Osteoblast (primary cell): ENCODE measurements at regions not wholly inside any gene's neighbourhood (a gene's known extent, or its start where the extent isn't known, plus 50 kb on each side); places are given as distances from the start of the nearest gene placed in this dataset.

Experiments used
- DNase-seq: peaks from one replicate; pipeline ENCODE4 v3.0.0; 2011; ENCODE audit warnings: low spot score, mixed read lengths; ENCODE audit not compliant: insufficient read length; ENCODE audit errors: missing footprints
- H2AFZ ChIP-seq: 2 replicates; pipeline ENCODE4 v1.6.0; 2011; ENCODE audit warnings: mild to moderate bottlenecking, low read length
- H3K27ac ChIP-seq: 2 replicates; pipeline ENCODE4 v1.5.1; 2011; ENCODE audit warnings: mild to moderate bottlenecking, low read depth, low read length, moderate library complexity
- H3K27me3 ChIP-seq: 2 replicates; pipeline ENCODE4 v1.6.0; 2012; ENCODE audit warnings: mild to moderate bottlenecking, control low read depth, inconsistent platforms, low read length, moderate library complexity; ENCODE audit not compliant: insufficient read depth
- H3K36me3 ChIP-seq: 2 replicates; pipeline ENCODE4 v1.5.1; 2011; ENCODE audit warnings: mild to moderate bottlenecking, low read length, control low read depth, moderate library complexity; ENCODE audit not compliant: insufficient read depth
- H3K4me1 ChIP-seq: 2 replicates; pipeline ENCODE4 v1.5.1; 2011; ENCODE audit warnings: mild to moderate bottlenecking, low read length, control low read depth, moderate library complexity; ENCODE audit not compliant: insufficient read depth
- H3K4me2 ChIP-seq: 2 replicates; pipeline ENCODE4 v1.6.0; 2011; ENCODE audit warnings: mild to moderate bottlenecking, low read length; ENCODE audit not compliant: insufficient read depth
- H3K4me3 ChIP-seq: fragments of 200-600 bp; sonication (generic); 3 replicates; pipeline ENCODE4 v1.5.1; 2012; ENCODE audit warnings: mild to moderate bottlenecking, low read length, inconsistent platforms; ENCODE audit not compliant: insufficient read depth
- H3K79me2 ChIP-seq: 2 replicates; pipeline ENCODE4 v1.6.0; 2012; ENCODE audit warnings: mild to moderate bottlenecking, low read length, control low read depth, inconsistent platforms; ENCODE audit not compliant: insufficient read depth
- H3K9me3 ChIP-seq: 2 replicates; pipeline ENCODE4 v1.5.1; 2011; ENCODE audit warnings: low read depth, low read length, control low read depth
- H4K20me1 ChIP-seq: 2 replicates; pipeline ENCODE4 v1.6.0; 2012; ENCODE audit warnings: mild to moderate bottlenecking, low read length, control low read depth; ENCODE audit not compliant: insufficient read depth
- CTCF ChIP-seq: IDR thresholded peaks from 2 replicates; pipeline ENCODE4 v1.5.1; 2011; ENCODE audit warnings: mild to moderate bottlenecking, low read depth, low read length, moderate library complexity; ENCODE audit errors: extremely low read depth

DNA sequence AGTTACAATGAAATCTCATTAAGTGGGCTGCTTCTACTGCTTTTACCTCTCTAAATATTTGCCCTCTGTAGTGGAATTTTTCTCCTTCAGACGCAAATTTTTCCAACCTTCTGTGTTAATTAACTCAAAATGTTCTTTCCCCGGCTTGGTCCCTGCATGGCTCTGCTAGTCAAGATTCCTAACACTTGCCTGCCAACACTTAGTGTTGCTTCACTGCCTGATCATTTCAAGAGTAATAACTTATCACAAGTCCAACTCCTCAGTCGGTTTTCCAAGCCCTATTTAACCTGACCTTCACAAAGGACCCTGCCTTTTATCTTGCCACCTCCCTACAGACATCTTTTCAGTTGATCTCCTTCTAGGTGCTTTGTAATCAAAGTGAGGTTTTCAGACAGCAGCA, 142.7 kb downstream of the HRH4 start:
- no peak overlapping the region for H3K4me3 ChIP-seq
- no peaks in the 10 kb centered on the region for H3K79me2 ChIP-seq
- H3K27me3 ChIP-seq, result no peaks in the 10 kb centered on the region
- H3K36me3 ChIP-seq, result no peaks in the 10 kb centered on the region
- no peaks in the 10 kb centered on the region for H3K9me3 ChIP-seq
- H3K4me2 ChIP-seq, result no peak overlapping the region
- no peaks in the 10 kb centered on the region for H3K4me1 ChIP-seq
- no peak overlapping the region for H2AFZ ChIP-seq
- no peak for DNase-seq
- no peak for TF ChIP-seq CTCF
- H4K20me1 ChIP-seq, result no peaks in the 10 kb centered on the region
- no peak overlapping the region for H3K27ac ChIP-seq

DNA sequence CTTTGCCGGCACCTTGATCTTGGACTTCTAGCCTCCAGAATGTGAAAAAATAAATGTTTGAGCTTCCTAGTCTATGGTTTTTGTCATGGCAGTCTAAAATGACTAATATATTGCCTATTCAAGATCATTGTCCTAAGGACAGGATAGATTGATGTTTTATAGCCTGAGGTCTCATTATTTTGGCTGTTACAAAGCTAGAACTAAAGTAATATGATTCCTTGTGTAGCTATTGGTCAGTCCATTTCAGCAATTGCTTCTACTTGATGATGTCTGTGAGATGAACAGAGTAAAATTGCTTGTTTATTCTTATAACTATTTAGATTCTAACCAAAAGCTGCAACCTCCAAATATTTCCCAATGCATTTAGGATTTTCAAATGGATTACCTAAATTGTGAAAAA, 145.0 kb downstream of the HRH4 start:
- Histone ChIP-seq H3K79me2 (no peaks in the 10 kb centered on the region), H3K27me3 (no peaks in the 10 kb centered on the region), H3K4me3 (no peak overlapping the region), H4K20me1 (no peaks in the 10 kb centered on the region), H3K27ac (no peak overlapping the region), H3K4me1 (no peaks in the 10 kb centered on the region), H3K9me3 (no peaks in the 10 kb centered on the region), H3K36me3 (no peaks in the 10 kb centered on the region), H3K4me2 (no peak overlapping the region), H2AFZ (no peak overlapping the region)
- no peak for DNase-seq
- TF ChIP-seq CTCF, result no peak

- no peak overlapping the region for H2AFZ ChIP-seq
- no peak for TF ChIP-seq CTCF
Observed at GRCh38 chr18:24609254-24609653, 148.8 kb downstream of the HRH4 start.

DNA sequence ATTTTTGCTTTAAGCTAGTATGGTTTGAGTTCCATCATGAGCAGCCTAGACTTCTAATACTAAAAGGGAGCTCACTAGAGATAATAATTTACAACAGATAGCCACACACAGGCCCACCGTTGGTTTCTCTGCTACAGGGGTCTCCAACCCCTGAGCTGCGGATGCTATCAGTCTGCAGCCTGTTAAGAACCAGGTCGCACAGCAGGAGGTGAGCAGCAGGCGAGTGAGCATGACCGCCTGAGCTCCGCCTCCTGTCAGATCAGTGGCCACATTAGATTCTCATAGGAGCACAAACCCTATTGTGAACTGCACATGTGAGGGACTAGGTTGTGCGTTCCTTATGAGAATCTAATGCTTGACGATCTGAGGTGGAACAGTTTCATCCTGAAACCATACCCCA, 150.6 kb downstream of the HRH4 start:
- no peak for TF ChIP-seq CTCF
- no peak overlapping the region for H3K4me3 ChIP-seq
- DNase-seq, result no peak

More at GRCh38 chr18:24609254-24609653, 148.8 kb downstream of the HRH4 start:
- no peaks in the 10 kb centered on the region for H3K9me3 ChIP-seq
- no peak for DNase-seq
- no peak overlapping the region for H3K27ac ChIP-seq
- no peaks in the 10 kb centered on the region for H3K79me2 ChIP-seq
- no peaks in the 10 kb centered on the region for H3K27me3 ChIP-seq
- H3K36me3 ChIP-seq, result no peaks in the 10 kb centered on the region
- no peaks in the 10 kb centered on the region for H3K4me1 ChIP-seq
- no peak overlapping the region for H3K4me2 ChIP-seq
- no peaks in the 10 kb centered on the region for H4K20me1 ChIP-seq
- no peak overlapping the region for H3K4me3 ChIP-seq

More for the DNA sequence above, 150.6 kb downstream of the HRH4 start:
- no peaks in the 10 kb centered on the region for H3K9me3 ChIP-seq
- H2AFZ ChIP-seq, result no peak overlapping the region
- H3K27ac ChIP-seq, result no peak overlapping the region
- no peaks in the 10 kb centered on the region for H4K20me1 ChIP-seq
- no peaks in the 10 kb centered on the region for H3K79me2 ChIP-seq
- no peaks in the 10 kb centered on the region for H3K27me3 ChIP-seq
- H3K4me1 ChIP-seq, result no peaks in the 10 kb centered on the region
- H3K36me3 ChIP-seq, result no peaks in the 10 kb centered on the region
- no peak overlapping the region for H3K4me2 ChIP-seq
